Sigmoid colon (tissue), 6 donors: ENCODE measurements at regions not wholly inside any gene's neighbourhood (a gene's known extent, or its start where the extent isn't known, plus 50 kb on each side); places are given as distances from the start of the nearest gene placed in this dataset.

Source experiments
- DNase-seq: peaks from one replicate; pipeline ENCODE4 v3.0.0-alpha.2; 2019
- H3K27ac ChIP-seq, 4 donors: fragments of 200-600 bp; sonication (generic); one replicate each; pipeline ENCODE4 v1.5.1; 2016 to 2019; ENCODE audit warnings: mild to moderate bottlenecking in 1 of 4
- H3K27me3 ChIP-seq, 3 donors: fragments of 200-600 bp; sonication (generic); one replicate each; pipeline ENCODE4 v1.5.1; 2019; ENCODE audit warnings: mild to moderate bottlenecking in 1 of 3
- H3K36me3 ChIP-seq, 4 donors: fragments of 200-600 bp; sonication (generic); one replicate each; pipeline ENCODE4 v1.5.1; 2016 to 2019
- H3K4me1 ChIP-seq, 4 donors: fragments of 200-600 bp; sonication (generic); one replicate each; pipeline ENCODE4 v1.5.1; 2017 to 2019
- H3K4me3 ChIP-seq, 4 donors: fragments of 200-600 bp; sonication (generic); one replicate each; pipeline ENCODE4 v1.5.1; 2017 to 2019; ENCODE audit warnings: mild to moderate bottlenecking in 2 of 4, moderate library complexity in 1 of 4
- H3K9me3 ChIP-seq, 4 donors: fragments of 200-600 bp in 3 of 4; sonication (generic) in 3 of 4; one replicate each; pipeline versions ENCODE4 v1.5.1 to v1.6.1; 2013 to 2019
- CTCF ChIP-seq, 4 experiments: fragments of 450-650 bp in 3 of 4; fragments of 200-600 bp in 1 of 4; IDR thresholded peaks; one replicate each; pipeline ENCODE4 v1.5.1; 2016 to 2019; ENCODE audit warnings: antibody characterized with exemption in 4 of 4, mild to moderate bottlenecking in 3 of 4, moderate library complexity in 2 of 4
- EP300 ChIP-seq, 4 donors: sonication (generic); formaldehyde crosslinking; IDR thresholded peaks; one replicate each; pipeline ENCODE4 v1.6.1; 2017; ENCODE audit warnings: antibody characterized with exemption in 4 of 4
- POLR2A ChIP-seq, 2 donors: fragments of 450-650 bp; IDR thresholded peaks; one replicate each; pipeline ENCODE4 v1.6.1; 2016; ENCODE audit warnings: antibody characterized with exemption in 2 of 2, mild to moderate bottlenecking in 2 of 2, moderate library complexity in 2 of 2
- POLR2AphosphoS5 ChIP-seq, 4 donors: sonication (generic); formaldehyde crosslinking; IDR thresholded peaks; one replicate each; pipeline ENCODE4 v1.6.1; 2017; ENCODE audit warnings: antibody characterized with exemption in 4 of 4
- WGBS, 2 donors: extraction: QIAGEN DNeasy Blood & Tissue Kit; methylation state at CpG; one replicate each; pipeline ENCODE4 v1.1.7; 2013; 5-methylcytosine and 5-hydroxymethylcytosine counted together
- intact Hi-C: fragments of 100-400 bp; cut with DNase I; formaldehyde crosslinking; loops from one replicate; pipeline ENCODE4 v1.15.1; 2023
- donor health status: healthy with polysubstance abuse.
- donor health status: healthy.

DNA sequence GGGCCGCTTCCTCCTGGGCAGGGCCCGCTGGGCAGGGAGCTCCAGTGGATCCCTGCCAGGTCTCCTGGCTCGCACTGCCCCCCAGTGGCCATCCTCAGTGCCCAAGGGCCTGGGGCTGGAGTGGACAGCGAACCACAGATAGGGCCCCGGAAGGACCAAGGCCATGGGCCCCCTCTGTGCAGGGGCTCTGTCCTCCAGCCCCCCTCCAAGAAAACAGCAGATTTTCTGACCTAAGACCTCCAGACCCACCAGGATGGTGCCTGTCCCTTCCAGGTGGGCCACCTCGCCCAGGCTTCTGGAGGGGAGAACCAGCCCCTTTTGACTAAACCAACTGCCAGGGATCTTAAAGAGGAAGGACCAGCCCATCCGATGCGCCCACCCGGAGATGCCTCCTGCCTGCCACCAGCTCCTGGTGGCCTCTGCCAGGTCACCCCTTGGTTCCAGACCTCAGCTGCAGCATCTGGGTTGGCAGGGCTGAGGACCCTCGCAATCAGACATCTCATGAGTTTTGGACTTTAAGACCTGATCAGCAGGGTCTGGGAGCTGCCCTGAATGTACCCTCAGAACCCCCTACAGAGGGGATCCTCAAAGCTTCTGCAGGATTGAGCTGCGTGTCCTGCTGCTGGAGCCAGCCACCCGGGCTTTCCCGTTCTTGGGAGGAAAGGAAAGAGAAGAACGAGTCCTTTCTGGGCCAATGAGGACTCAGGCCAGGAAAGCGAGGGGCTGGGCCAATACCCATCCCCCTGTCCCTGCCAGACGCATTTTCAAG is 325.8 kb upstream of the DIO3 start:
- no peaks in the 10 kb centered on the region for H3K27me3 ChIP-seq
- H3K36me3 ChIP-seq = no peaks in the 10 kb centered on the region
- no peak overlapping the region for H3K4me3 ChIP-seq
- intact Hi-C loops = loop anchor here (5.0 to 10.0 kb wide), 2 partner anchors 322 to 381 kb away; no protein-coding TSS in a partner anchor
- no peak overlapping the region for H3K27ac ChIP-seq
- H3K9me3 ChIP-seq = no peaks in the 10 kb centered on the region
- TF ChIP-seq EP300 (IDR thresholded peaks at IDR 0.05) = no peak
- TF ChIP-seq POLR2AphosphoS5 (IDR thresholded peaks at IDR 0.05) = peak in 1 of 4 donors; percentile 24
- TF ChIP-seq CTCF (IDR thresholded peaks at IDR 0.05) = peak; percentile 42 to 70 (median 64)
- TF ChIP-seq POLR2A (IDR thresholded peaks at IDR 0.05) = no peak
- WGBS, 2 donors = 60 to 64% methylated on average over 16 of the region's 16 CpGs
- peaks cover 0 to 13% (median 11%) of the 10 kb centered on the region in 4 donors for H3K4me1 ChIP-seq
- DNase-seq = peak; percentile 79

GRCh38 chr14:101236496-101237251 is 324.6 kb upstream of the DIO3 start:
- 77 to 90% methylated on average over 15 of the region's 15 CpGs for WGBS, 2 donors
- peak; percentile 56 for DNase-seq
- no peaks in the 10 kb centered on the region for H3K36me3 ChIP-seq
- TF ChIP-seq EP300 (IDR thresholded peaks at IDR 0.05) = no peak
- no peak for TF ChIP-seq POLR2AphosphoS5 (IDR thresholded peaks at IDR 0.05)
- no peak for TF ChIP-seq CTCF (IDR thresholded peaks at IDR 0.05)
- TF ChIP-seq POLR2A (IDR thresholded peaks at IDR 0.05) = no peak
- peaks cover 0 to 13% (median 11%) of the 10 kb centered on the region in 4 donors for H3K4me1 ChIP-seq
- H3K9me3 ChIP-seq = no peaks in the 10 kb centered on the region
- no peak overlapping the region for H3K27ac ChIP-seq
- H3K27me3 ChIP-seq = no peaks in the 10 kb centered on the region
- H3K4me3 ChIP-seq = no peak overlapping the region
- intact Hi-C loops = loop anchor here (5.0 to 10.0 kb wide), 2 partner anchors 321 to 382 kb away; no protein-coding TSS in a partner anchor

DNA sequence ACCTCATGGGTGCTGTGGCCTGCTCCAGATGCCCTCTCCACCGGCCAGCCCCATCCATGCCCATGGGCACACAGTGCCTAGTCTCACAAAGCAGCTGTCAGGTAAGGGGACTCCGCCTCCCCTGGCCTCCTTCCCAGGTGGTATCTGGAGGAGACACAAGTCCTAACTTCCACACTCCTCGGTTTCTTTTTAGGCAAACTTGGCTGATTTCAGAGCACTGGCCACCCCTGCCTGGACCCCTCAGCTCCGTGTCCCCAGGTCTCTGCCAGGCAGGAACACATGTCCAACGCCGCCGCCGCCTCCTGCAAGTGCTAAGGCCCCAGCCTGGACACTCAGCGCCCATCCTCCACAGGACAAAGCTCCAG is 324.1 kb upstream of the DIO3 start:
- H3K9me3 ChIP-seq = no peaks in the 10 kb centered on the region
- no peak overlapping the region for H3K27ac ChIP-seq
- intact Hi-C loops = loop anchor here (5.0 to 10.0 kb wide), 2 partner anchors 320 to 382 kb away; no protein-coding TSS in a partner anchor
- no peaks in the 10 kb centered on the region for H3K36me3 ChIP-seq
- no peak for TF ChIP-seq CTCF (IDR thresholded peaks at IDR 0.05)
- 66 to 91% methylated on average over 9 of the region's 9 CpGs for WGBS, 2 donors
- no peaks in the 10 kb centered on the region for H3K27me3 ChIP-seq
- peak; percentile 47 for DNase-seq
- no peak overlapping the region for H3K4me3 ChIP-seq
- H3K4me1 ChIP-seq = peaks cover 0 to 13% (median 11%) of the 10 kb centered on the region in 4 donors

DNA sequence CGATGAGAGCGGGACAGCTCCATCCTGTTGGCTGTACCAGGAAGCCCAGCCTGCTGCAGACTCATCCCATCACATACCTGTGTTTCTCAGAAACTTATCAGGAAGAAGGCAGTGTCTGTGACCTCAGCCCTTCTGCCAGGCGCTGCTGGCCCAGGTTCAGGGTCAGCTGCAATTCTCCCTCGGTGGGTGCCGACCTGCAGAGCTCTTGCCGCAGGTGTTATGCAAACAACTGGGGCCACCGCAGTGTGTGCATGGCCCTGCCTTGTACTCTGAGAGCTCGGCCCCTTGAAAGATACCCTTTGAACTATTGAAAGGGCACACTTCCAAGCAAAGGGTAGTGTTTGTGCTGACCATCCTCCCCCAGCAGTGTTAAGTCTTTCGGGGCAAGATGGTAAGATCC is 322.2 kb upstream of the DIO3 start:
- peak; percentile 7 for DNase-seq
- Histone ChIP-seq H3K27me3 (no peaks in the 10 kb centered on the region), H3K4me3 (no peak overlapping the region), H3K4me1 (no peaks in the 10 kb centered on the region), H3K36me3 (no peaks in the 10 kb centered on the region), H3K9me3 (no peaks in the 10 kb centered on the region), H3K27ac (no peak overlapping the region)
- TF ChIP-seq CTCF (IDR thresholded peaks at IDR 0.05) (no peak), POLR2AphosphoS5 (IDR thresholded peaks at IDR 0.05) (no peak), EP300 (IDR thresholded peaks at IDR 0.05) (no peak), POLR2A (IDR thresholded peaks at IDR 0.05) (no peak)
- intact Hi-C loops = loop anchor here (5.0 to 10.0 kb wide), 2 partner anchors 318 to 384 kb away; no protein-coding TSS in a partner anchor
- 62 to 78% methylated on average over 9 of the region's 9 CpGs for WGBS, 2 donors
